ENCODE measurements at regions not wholly inside any gene's neighbourhood (a gene's known extent, or its start where the extent isn't known, plus 50 kb on each side); places are given as distances from the start of the nearest gene placed in this dataset.
"Not testable (repeated sequence)": the region's sequence is repeated elsewhere in the genome, so short reads cannot be mapped to it uniquely, and the experiment has no call there.

DNA sequence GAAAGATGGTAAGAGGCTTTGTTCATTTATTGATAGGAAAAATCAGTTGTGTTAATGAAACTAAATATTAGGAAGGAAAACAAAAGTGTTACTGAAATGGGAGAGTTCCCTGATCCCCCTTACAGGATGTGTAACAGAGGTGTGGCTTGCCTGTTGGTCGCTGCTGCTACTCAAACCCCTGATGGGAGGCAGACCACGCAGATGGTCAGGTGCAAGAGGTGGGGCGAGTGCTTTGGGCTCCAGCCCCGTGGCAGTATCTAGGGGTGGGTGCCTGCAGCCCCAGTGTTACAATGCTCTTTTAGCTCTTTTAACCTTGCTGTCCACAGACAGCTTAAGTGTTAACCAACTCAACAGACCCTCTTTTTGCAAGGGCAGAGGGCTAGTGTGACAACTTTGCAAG lies 319.6 kb upstream of the DCN start:
- DNase-seq (ENCODE audit: low spot score), result no peak

DNA sequence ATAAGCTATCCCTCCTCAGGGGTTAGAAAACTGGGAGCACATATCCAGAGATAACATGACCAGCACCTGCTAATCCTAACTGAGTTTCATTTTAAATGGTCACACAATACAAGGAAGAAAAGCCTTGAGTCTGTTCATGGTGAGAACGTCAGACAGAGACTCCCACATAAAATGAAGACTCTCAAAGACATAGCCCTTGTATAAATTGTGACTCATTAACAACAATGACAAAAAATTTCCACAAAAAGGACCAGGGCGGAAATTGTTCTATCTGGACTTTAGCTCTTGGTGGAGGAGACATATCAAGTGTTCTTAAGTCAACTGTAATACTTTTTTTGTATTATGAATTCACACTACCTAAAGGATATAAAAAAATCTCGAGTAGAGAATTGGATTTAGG lies 313.7 kb upstream of the DCN start:
- DNase-seq (ENCODE audit: low spot score), result no peak

DNA sequence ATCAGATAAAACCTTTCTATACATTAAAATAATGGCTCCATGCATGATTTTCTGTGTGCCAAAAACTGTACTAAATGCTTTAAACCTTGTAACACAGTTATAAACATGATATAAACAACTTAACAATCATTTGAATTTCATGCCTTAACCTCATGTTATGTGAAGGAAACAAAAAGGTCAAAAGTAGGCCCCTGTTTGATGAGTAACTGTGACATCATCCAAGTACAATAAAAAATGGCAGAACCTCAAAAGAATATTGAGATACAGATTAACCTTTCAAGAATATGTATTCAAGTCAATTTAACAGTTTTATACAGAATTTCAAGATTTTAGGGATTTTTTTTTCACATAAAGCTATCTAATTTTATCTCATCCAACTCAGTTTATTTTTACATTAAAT lies 310.7 kb upstream of the DCN start:
- no peak for DNase-seq (ENCODE audit: low spot score)

DNA sequence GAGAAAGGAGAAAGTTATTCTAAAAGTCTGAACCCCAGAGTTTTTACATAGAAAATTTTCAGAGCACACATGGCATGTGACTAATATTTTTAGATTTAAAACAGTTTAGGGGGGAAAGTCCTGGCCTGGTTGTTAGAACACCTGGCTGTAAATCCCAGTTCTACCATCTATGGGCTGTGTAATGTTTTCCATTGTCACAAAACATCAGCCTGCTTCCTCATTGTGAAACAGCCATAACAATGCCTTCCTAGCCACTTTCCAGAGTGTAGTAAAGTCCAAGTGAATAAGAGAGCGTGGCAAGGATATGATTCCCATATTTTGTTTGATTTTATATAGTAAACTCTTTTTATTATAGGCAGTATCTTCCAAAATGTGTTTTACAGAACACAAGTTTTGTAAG lies 310.0 kb upstream of the DCN start:
- DNase-seq (ENCODE audit: low spot score), result no peak

DNA sequence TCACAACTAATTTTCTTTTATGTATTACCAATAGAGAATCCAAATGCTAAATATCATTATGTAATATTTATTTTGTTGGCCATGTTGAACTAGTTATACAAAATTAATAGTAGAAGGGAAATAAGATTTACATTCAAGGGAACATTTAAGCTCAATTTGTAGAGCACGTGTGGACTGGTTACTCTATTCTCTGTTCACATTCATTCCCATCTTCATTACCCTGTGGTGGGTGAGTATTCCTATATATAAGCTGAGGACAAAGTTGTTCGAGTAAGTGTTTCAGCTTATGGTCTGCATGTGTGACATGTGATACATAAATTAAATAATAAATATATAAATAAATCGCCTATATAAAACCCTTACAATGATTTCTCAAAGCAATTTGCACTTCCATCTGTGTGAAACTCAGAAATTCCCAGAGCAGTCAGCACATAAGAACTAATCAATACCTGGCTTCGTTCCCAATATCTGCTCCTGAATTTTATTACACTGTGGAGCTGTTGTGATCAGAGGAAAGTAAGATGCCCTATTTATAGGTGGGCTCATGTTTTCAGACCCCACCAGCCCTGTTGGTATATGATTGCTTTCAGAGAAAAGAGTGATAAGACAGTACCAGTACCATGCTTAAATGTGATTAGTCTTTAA lies 308.2 kb upstream of the DCN start:
- DNase-seq (ENCODE audit: low spot score), result no peak

DNA sequence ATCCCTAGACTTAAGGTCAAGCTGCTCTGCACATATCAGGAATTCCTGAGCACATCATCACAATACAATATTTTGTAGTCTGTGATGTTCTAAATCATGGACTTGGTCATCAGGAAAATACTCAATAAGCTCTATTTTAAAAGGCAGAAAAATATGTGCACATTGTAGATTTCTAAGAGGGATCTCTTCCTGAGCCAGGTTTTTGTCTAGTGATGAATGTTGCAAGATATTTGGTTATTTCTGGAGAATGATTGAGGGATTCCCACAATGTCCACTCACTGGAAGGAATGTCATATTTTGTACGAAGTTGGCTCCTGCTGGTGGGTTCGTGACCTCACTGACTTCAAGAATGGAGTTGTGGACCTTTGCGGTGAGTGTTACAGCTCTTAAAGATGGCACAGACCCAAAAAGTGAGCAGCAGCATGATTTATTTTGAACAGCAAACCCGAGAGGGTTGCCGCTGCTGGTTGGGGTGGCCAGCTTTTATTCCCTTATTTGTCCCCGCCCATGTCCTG lies 300.9 kb upstream of the DCN start:
- DNase-seq (ENCODE audit: low spot score), result no peak

DNA sequence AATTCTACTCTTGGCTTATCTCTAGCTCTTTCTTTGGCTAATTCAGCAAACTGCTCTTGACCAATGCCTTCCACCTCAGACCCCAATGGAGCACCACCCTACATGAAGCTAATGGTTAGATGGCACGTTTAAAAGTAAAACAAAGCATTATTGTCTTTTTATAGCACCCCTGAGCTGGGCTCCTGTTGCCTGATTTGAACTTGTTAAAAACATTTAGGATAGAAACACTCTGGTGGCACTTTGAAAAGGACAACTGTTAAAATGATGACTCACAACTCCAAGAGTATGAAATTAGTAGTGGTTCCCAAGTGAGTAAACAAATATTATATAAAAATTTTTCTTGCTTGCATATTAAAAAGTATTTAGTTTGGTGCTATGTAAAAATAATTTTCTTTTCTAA lies 299.6 kb upstream of the DCN start:
- DNase-seq (ENCODE audit: low spot score), result no peak

DNA sequence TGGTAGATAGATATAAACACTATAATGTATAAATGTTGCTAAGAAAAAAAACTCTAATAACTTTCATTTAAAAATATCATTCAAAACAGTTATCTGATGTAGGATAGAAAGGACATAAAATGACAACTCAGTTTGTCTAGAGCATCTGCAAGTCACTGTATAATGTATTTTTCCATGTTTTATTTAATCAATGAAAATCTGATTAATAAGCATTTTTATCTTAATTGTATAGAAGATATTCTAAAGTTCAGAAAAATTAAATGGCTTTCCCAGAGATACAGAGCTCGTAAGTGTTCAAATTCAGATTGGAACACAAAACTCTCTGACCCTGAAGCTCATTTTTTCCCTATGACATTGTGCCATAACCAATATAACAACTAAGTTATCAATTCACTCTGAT lies 295.9 kb upstream of the DCN start:
- DNase-seq (ENCODE audit: low spot score), result no peak

DNA sequence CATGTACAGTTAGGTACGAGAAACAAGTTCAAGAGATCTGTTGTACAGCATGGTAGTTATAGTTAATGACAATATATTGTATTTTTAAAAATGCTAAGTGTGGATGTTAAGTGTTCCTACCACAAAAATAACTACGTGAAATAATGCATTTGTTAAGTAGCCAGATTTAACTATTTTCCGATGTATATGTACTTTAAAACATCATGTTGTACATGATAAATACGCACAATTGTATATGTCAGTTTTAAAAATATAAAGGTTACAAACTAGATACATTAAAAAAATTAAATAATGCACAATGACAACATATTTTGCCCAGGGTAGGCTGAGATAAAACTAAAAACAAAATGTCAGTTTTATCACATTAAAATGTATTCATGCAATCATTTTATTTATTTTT lies 285.1 kb upstream of the DCN start:
- no peak for DNase-seq (ENCODE audit: low spot score)

DNA sequence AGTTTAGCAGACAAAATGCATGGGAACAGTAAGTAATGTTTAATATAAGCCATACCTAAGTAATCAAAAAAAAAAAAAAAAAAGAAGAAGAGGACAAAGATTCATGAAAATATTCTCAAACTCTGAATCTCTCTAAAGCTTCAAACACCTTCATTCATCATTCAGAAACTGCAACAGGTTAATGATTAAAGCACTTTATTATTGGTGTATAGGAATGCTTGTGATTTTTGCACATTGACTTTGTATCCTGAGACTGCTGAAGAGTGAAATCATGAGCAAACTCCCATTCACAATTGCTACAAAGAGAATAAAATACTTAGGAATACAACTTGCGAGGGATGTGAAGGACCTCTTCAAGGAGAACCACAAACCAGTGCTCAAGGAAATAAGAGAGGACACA lies 278.4 kb upstream of the DCN start:
- no peak for DNase-seq (ENCODE audit: low spot score)

DNA sequence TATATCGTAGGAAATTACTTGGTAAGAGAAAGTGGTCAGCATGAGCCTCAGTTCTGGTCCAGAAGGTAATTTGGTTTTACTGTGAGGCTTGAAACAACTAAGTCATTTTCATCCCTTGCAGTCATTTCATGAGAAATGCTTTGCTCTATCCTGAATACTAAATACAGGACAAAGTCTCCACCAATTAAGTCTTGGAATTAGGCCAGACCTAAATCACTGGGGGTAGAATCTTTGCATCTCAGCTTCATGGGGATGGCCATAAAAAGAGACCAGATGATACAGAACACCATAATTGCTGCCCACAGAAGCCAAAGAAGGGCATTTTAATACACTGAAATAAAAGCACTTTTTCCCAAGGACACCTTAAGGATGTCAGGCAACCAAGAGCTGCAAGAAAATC lies 277.9 kb upstream of the DCN start:
- no peak for DNase-seq (ENCODE audit: low spot score)

DNA sequence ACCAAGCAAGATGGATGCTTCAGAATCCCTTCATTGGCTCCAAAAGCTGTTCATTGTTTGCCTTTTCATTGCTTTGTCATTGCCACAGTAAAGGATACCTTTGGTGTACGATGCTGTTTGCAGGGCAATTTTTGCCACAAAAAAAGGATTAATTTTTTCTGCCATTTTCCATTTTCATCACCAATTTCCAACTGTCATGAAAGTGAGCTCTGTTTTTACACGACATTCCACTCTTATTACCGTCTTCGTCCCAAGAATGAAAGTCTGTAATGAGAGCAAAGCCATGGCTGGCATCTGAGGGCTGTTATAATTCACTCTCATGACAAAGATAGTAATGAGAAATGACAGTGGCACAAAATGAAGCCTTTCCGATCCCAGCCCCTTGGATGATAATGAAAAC lies 272.7 kb upstream of the DCN start:
- DNase-seq (ENCODE audit: low spot score), result no peak

DNA sequence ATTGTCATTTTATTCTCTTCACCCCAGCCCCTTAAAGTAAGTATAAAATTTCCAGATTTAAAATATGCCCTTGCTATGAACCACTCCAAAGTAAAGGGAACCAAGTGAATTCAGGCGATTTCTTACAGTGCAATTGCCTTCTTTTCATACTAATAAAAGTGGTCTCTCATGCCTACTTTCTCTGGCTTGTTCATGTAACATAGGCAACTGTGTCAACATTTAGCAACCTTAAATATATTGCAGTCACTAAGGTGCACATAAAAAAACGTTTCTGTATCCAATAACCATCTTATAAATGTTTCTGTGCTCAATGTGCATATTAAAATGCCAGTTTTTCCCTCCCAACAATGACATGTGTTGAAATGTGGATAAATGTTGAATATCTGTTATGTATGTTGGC lies 271.6 kb upstream of the DCN start:
- no peak for DNase-seq (ENCODE audit: low spot score)

DNA sequence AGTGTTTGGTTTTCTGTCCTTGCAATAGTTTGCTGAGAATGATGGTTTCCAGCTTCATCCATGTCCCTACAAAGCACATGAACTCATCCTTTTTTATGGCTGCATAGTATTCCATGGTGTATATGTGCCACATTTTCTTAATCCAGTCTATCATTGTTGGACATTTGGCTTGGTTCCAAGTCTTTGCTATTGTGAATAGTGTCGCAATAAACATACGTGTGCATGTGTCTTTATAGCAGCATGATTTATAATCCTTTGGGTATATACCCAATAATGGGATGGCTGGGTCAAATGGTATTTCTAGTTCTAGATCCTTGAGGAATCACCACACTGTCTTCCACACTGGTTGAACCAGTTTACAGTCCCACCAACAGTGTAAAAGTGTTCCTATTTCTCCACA lies 269.8 kb upstream of the DCN start:
- not testable (repeated sequence) for DNase-seq (ENCODE audit: low spot score)

DNA sequence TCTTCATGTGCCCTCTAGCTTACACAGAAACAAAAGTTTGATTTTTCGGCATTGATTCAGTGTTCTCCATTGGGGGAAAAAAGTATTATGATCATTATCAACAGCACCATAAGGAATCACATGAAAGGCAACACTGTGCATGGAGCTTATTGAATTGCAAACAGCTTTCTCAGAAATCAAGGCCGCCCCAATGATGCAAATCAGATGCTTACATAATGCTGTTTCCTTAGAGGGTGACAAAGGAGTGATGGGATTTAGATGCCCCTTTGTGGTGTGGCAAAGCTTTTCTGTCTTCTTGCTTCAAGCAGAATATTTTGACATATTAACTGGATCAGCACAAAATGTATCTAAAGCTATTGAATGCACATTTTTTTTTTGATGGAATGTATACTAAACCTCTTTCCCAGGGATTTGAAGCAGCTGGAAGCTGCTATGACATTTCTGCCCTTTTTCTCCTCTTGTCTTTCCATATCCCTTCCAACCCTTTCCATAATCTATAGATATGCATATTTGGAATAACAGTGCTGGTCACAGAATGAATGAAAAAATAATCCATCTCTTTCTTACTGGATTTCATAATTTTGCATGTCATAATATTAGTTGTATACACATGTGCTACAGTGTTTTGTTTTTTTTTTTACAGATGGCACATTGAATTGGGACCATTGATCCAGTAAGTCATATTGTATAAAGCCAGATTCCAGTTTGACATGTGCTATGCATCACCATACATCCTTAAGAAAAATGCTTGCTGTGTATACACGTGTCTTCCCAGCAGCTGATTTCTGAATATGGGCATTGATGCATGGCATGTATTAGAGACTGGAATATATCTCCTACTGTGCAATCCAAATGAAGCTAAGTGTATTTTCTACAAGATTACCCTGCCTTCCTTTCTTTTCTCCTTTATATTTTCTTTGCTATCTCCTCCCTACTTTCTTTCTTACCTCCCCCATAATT lies 259.7 kb upstream of the DCN start:
- no peak for DNase-seq (ENCODE audit: low spot score)

DNA sequence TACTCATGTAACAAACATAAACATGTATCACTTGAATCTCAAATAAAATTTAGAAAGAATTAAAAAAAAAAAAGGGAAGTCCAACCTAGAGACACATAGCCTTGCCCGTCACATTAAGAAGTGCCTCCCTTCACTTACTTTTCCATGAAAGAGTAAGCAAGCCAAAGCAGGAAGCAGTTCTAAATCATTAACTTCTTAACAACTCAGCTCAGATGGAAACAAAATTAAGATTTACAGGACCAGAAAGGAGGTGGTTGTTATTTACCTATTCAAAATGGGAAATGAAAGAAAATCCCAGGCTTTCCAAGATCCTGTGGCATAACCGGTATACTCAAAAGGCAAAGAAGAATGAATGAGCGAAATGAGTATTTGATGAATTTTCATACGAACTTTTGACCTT lies 258.6 kb upstream of the DCN start:
- DNase-seq (ENCODE audit: low spot score), result no peak

DNA sequence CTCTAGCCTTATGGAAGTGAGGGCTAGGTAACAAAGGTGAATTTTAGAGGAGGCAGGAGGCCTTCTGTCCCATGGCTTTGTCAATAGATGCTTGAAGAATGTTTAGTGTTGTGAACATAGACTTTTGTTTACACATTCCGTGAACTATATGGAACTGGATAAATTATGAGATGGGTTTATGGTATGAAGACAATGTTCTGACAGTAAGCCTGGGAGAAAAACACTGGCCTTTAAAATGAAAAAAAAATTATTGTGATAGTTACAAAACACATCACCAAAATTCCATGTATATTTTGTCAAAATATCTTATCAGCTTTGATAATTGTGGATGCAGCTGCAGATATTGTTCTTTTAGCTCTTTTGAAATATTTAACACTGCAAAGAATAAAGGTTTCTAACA lies 251.5 kb upstream of the DCN start:
- DNase-seq (ENCODE audit: low spot score), result no peak

DNA sequence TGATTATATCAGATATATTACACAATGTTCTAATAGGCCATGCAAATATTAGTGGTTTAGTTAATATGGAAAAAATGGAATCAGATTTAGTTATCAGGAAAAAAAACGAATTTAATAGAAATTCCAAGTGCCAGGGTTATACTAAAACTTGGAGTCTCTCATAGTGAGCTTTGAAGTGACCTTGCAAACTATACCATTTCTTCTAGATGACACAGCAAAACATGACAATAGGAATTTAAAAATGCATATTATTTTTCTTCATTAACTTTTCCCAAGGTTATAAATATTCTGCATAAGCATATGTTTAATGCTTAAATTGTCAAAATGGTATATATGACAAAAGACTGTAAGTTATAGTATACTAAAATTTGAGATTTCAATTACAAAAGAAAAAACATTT lies 250.1 kb upstream of the DCN start:
- no peak for DNase-seq (ENCODE audit: low spot score)

DNA sequence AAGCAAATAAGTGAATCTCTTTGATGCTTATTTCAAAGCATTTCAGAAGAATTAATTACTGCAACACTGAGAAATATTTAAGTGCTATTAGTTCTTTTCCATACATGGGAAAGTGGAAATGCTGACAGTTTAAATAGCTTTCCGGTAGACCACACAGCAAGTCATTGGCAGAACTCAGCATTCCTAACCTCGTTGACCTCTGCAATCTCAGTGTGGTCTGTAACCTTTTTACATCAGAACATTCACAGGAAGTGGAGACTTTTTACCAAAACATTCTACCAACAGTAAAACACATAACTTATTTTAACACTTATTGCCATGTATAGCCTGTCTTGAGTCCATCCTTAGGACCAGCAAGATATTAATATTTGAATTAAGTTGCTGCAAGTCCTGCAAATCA lies 249.5 kb upstream of the DCN start:
- DNase-seq (ENCODE audit: low spot score), result no peak

DNA sequence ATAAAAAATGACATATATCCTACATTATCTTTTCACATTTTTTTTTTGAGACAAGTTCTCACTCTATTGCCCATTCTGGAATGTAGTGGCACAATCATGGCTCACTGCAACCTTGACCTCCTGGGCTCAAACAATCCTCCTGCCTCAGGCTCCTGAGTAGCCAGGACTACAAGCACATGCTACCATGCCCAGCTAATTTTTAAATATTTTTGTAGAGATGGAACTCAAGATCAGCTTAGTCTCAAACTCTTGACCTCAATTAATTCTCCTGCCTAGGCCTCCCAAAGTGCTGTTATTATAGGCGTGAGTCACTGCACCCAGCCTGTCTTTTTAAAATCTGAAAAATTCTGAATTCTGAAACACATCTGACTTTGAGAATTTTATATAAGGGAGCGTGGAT lies 241.9 kb upstream of the DCN start:
- DNase-seq (ENCODE audit: low spot score), result no peak

DNA sequence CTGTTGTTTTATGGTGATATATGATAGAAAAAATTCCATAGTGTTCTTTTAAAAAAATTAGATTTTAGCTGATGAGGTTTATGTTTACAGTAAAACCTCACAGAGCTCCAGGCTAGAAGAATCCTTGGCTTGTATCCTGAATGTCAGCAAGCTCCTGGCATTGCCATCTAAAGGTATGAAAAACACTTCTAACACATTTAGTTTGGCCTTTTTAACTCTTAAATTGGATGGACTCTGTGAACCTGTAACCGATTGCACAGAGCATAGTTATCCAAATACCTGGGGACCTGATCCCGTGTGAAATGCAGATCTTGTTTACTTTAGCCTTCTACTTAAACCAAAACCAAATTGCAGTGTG lies 241.1 kb upstream of the DCN start:
- no peak for DNase-seq (ENCODE audit: low spot score)

DNA sequence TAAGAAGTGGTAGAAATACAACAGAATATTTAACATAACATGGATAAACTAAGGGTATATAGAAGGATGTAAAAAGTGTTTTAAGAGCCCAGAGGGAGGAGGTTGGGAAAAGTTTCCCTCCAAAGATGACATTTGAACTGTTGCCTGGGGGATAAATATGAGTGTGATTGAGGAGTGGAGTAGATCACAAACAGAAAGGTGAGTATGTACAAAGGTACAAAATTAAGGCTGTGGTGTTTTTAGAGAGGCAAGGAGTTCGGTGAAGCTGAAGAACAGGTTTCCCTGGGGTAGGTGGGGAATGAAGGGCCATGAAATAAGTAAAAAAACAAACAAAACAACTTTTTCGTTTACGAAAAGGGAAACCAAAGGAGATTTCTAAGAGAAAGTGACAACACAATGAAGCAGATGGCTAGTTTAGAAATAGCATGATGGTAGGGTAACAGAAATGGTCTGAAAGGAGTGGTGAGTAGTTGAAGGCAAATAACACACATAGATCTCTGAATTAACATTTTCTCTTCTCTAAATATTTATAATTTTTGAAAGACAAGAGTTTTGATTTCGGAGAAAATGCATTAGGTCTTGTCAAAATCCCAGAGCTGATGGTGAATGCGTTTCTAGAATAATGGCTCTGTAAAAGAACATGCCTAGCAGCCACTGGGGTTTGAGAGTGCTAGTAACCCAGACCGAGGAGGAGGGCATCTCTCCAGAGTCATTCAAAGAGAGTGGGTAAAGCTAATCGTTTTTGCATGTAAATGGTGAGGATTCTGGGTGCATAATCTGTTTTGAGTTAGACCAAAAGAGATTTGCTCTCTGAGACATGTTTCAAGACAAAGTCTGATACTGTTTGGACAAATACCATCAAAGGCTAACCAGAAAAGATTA lies 240.4 kb upstream of the DCN start:
- DNase-seq (ENCODE audit: low spot score), result no peak

Data from mesenteric fat pad (tissue), 1 donor.